Gastroesophageal sphincter (tissue), 4 donors: ENCODE measurements at regions not wholly inside any gene's neighbourhood (a gene's known extent, or its start where the extent isn't known, plus 50 kb on each side); places are given as distances from the start of the nearest gene placed in this dataset.
A peak's percentile ranks its signal among the peaks of the same experiment; 100 is the strongest.
"Not testable (repeated sequence)": the region's sequence is repeated elsewhere in the genome, so short reads cannot be mapped to it uniquely, and the experiment has no call there.

ENCODE experiments used
- ATAC-seq: fragments of 150-250 bp; one replicate; pipeline ENCODE4 v1.9.1; 2016; ENCODE audit warnings: mild to moderate bottlenecking, moderate library complexity
- H3K27ac ChIP-seq, 4 donors: fragments of 200-600 bp; sonication (generic) in 3 of 4; 1 replicate in 3 of 4; 2 replicates in 1 of 4; pipeline ENCODE4 v1.5.1; 2016 to 2019
- H3K27me3 ChIP-seq: fragments of 200-600 bp; sonication (generic); one replicate; pipeline ENCODE4 v1.5.1; 2019
- H3K36me3 ChIP-seq, 2 donors: fragments of 200-600 bp; sonication (generic); one replicate each; pipeline ENCODE4 v1.5.1; 2019; ENCODE audit warnings: control low read depth in 1 of 2
- H3K4me1 ChIP-seq, 3 donors: fragments of 200-600 bp; sonication (generic); 1 replicate in 2 of 3; 2 replicates in 1 of 3; pipeline ENCODE4 v1.5.1; 2016 to 2019; ENCODE audit warnings: control low read depth in 2 of 3
- H3K4me3 ChIP-seq, 2 donors: fragments of 200-600 bp; sonication (generic); one replicate each; pipeline ENCODE4 v1.5.1; 2019; ENCODE audit warnings: mild to moderate bottlenecking in 1 of 2, moderate library complexity in 1 of 2
- H3K9me3 ChIP-seq, 3 donors: fragments of 200-600 bp; sonication (generic); one replicate each; pipeline ENCODE4 v1.5.1; 2017 to 2019; ENCODE audit warnings: control low read depth in 2 of 3
- CTCF ChIP-seq, 4 experiments: fragments of 200-600 bp in 2 of 4; fragments of 450-650 bp in 2 of 4; sonication (generic) in 1 of 4; IDR thresholded peaks; one replicate each; pipeline ENCODE4 v1.5.1; 2017 to 2019; ENCODE audit warnings: antibody characterized with exemption in 4 of 4, mild to moderate bottlenecking in 2 of 4, moderate library complexity in 2 of 4
- EP300 ChIP-seq: sonication (generic); formaldehyde crosslinking; IDR thresholded peaks from one replicate; pipeline ENCODE4 v1.6.1; 2017; ENCODE audit warnings: antibody characterized with exemption, mild to moderate bottlenecking
- POLR2A ChIP-seq, 2 donors: fragments of 450-650 bp; IDR thresholded peaks; one replicate each; pipeline ENCODE4 v1.6.1; 2017; ENCODE audit warnings: antibody characterized with exemption in 2 of 2, mild to moderate bottlenecking in 2 of 2, moderate library complexity in 1 of 2
- POLR2AphosphoS5 ChIP-seq: sonication (generic); formaldehyde crosslinking; IDR thresholded peaks from one replicate; pipeline ENCODE4 v1.6.1; 2017; ENCODE audit warnings: antibody characterized with exemption
- WGBS, 2 donors: methylation state at CpG; one replicate each; pipeline ENCODE4 v1.1.5; 2018; ENCODE audit warnings: low coverage in 1 of 2; 5-methylcytosine and 5-hydroxymethylcytosine counted together

- Histone ChIP-seq H3K36me3 (no peaks in the 10 kb centered on the region), H3K27me3 (no peaks in the 10 kb centered on the region), H3K27ac (peak overlapping the region in 3 of 4 donors; percentile 8 to 77 (median 73)), H3K4me1 (peaks cover 0 to 59% (median 6%) of the 10 kb centered on the region in 3 donors), H3K9me3 (no peaks in the 10 kb centered on the region), H3K4me3 (peak overlapping the region in 1 of 2 donors; percentile 38)
- 6 to 11% methylated on average over 3 to 9 of the region's 23 CpGs for WGBS, 2 donors
- peak; percentile 84 for ATAC-seq
- TF ChIP-seq CTCF (IDR thresholded peaks at IDR 0.05) (peak in 3 of 4 experiments; percentile 97 to 99 (median 99)), POLR2A (IDR thresholded peaks at IDR 0.05) (no peak), EP300 (no peak), POLR2AphosphoS5 (peak; percentile 38)
Measured at GRCh38 chr17:77331301-77331864, 190.6 kb downstream of the SEC14L1 start.

GRCh38 chr17:77332034-77332971 lies 191.5 kb downstream of the SEC14L1 start:
- H3K4me1 ChIP-seq = peaks cover 0 to 50% (median 6%) of the 10 kb centered on the region in 3 donors
- H3K4me3 ChIP-seq = peak overlapping the region in 1 of 2 donors; percentile 38
- 76 to 79% methylated on average over 10 to 12 of the region's 13 CpGs for WGBS, 2 donors
- H3K36me3 ChIP-seq = no peaks in the 10 kb centered on the region
- H3K9me3 ChIP-seq = peaks cover 0 to 4% (median 0%) of the 10 kb centered on the region in 3 donors
- no peaks in the 10 kb centered on the region for H3K27me3 ChIP-seq
- TF ChIP-seq EP300 (no peak), POLR2AphosphoS5 (no peak), CTCF (IDR thresholded peaks at IDR 0.05) (no peak), POLR2A (IDR thresholded peaks at IDR 0.05) (no peak)
- no peak for ATAC-seq
- H3K27ac ChIP-seq = peak overlapping the region in 2 of 4 donors; percentile 73 to 77

- Histone ChIP-seq H3K4me3 (no peak overlapping the region), H3K27ac (no peak overlapping the region), H3K27me3 (no peaks in the 10 kb centered on the region), H3K36me3 (no peaks in the 10 kb centered on the region), H3K4me1 (peaks cover 0 to 43% (median 6%) of the 10 kb centered on the region in 3 donors), H3K9me3 (peaks cover 0 to 4% (median 0%) of the 10 kb centered on the region in 3 donors)
- no peak for TF ChIP-seq EP300
- peak; percentile 50 for TF ChIP-seq POLR2AphosphoS5
- ATAC-seq = no peak
- 75 to 78% methylated on average over 7 of the region's 7 CpGs for WGBS, 2 donors
Measured at GRCh38 chr17:77332981-77333685, 192.4 kb downstream of the SEC14L1 start.

- no peak for ATAC-seq
- Histone ChIP-seq H3K27ac (no peak overlapping the region), H3K9me3 (peaks cover 0 to 4% (median 0%) of the 10 kb centered on the region in 3 donors), H3K36me3 (no peaks in the 10 kb centered on the region), H3K4me3 (no peak overlapping the region), H3K27me3 (no peaks in the 10 kb centered on the region), H3K4me1 (peaks cover 0 to 26% (median under 1%) of the 10 kb centered on the region in 3 donors)
- WGBS, 2 donors = 92 to 100% methylated on average over 2 of the region's 2 CpGs
- TF ChIP-seq POLR2AphosphoS5 (no peak), CTCF (IDR thresholded peaks at IDR 0.05) (no peak), POLR2A (IDR thresholded peaks at IDR 0.05) (no peak), EP300 (no peak)
Measured at GRCh38 chr17:77337150-77337549, 196.4 kb downstream of the SEC14L1 start.

DNA sequence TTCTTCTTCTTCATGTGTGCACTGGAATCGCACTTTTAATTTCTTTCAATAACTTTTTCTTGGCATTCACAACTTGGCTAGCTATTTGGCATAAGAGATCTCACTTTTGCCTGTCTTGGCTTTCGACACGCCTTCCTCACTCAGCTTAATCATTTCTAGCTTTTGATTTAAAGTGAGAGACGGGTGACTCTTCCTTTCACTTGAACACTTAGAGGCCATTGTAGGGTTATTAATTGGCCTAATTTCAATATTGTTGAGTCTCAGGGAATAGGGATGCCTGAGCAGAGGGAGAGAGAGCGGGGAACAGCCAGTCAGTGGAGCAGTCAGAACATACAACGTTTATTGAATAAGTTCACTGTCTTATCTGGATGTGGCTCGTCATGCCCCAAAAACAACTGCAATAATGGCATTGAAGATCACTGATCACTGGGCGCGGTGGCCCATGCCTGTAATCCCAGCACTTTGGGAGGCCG lies 200.3 kb downstream of the SEC14L1 start:
- H3K9me3 ChIP-seq = peaks cover 0 to 4% (median 0%) of the 10 kb centered on the region in 3 donors
- no peak for ATAC-seq
- H3K36me3 ChIP-seq = no peaks in the 10 kb centered on the region
- no peak overlapping the region for H3K4me3 ChIP-seq
- 51 to 76% methylated on average over 5 to 7 of the region's 10 CpGs for WGBS, 2 donors
- peaks cover 0 to 24% (median 0%) of the 10 kb centered on the region in 3 donors for H3K4me1 ChIP-seq
- no peak overlapping the region for H3K27ac ChIP-seq
- TF ChIP-seq EP300 (no peak), POLR2A (IDR thresholded peaks at IDR 0.05) (no peak), POLR2AphosphoS5 (no peak), CTCF (IDR thresholded peaks at IDR 0.05) (no peak)
- no peaks in the 10 kb centered on the region for H3K27me3 ChIP-seq

- 61 to 73% methylated on average over 3 to 5 of the region's 8 CpGs for WGBS, 2 donors
- not testable (repeated sequence) for H3K36me3 ChIP-seq, H3K27me3 ChIP-seq, H3K9me3 ChIP-seq, H3K27ac ChIP-seq, ATAC-seq, H3K4me3 ChIP-seq
- peaks cover 0 to 24% (median 0%) of the 10 kb centered on the region in 3 donors for H3K4me1 ChIP-seq
Measured at GRCh38 chr17:77342656-77342990, 201.9 kb downstream of the SEC14L1 start.
